ENCODE measurements at regions not wholly inside any gene's neighbourhood (a gene's known extent, or its start where the extent isn't known, plus 50 kb on each side); places are given as distances from the start of the nearest gene placed in this dataset.

- no peak for DNase-seq (ENCODE audit: low spot score)
Observed at GRCh38 chr20:11780765-11781369, 136.8 kb upstream of the BTBD3 start.

GRCh38 chr20:11783102-11783850 is 134.4 kb upstream of the BTBD3 start:
- DNase-seq (ENCODE audit: low spot score), result no peak

GRCh38 chr20:11785885-11786507 is 131.7 kb upstream of the BTBD3 start:
- DNase-seq (ENCODE audit: low spot score), result no peak

- DNase-seq (ENCODE audit: low spot score), result no peak
Observed at GRCh38 chr20:11790046-11790445, 127.6 kb upstream of the BTBD3 start.

GRCh38 chr20:11791316-11791715 is 126.4 kb upstream of the BTBD3 start:
- no peak for DNase-seq (ENCODE audit: low spot score)

- DNase-seq (ENCODE audit: low spot score), result no peak
Observed at GRCh38 chr20:11791835-11792567, 125.7 kb upstream of the BTBD3 start.

- DNase-seq (ENCODE audit: low spot score), result no peak
Observed at GRCh38 chr20:11792568-11792953, 125.1 kb upstream of the BTBD3 start.

GRCh38 chr20:11794525-11794924 is 123.2 kb upstream of the BTBD3 start:
- DNase-seq (ENCODE audit: low spot score), result no peak

- DNase-seq (ENCODE audit: low spot score), result no peak
Observed at GRCh38 chr20:11795071-11795615, 122.5 kb upstream of the BTBD3 start.

- DNase-seq (ENCODE audit: low spot score), result no peak
Observed at GRCh38 chr20:11796026-11796425, 121.7 kb upstream of the BTBD3 start.

GRCh38 chr20:11797156-11797555 is 120.5 kb upstream of the BTBD3 start:
- DNase-seq (ENCODE audit: low spot score), result no peak

GRCh38 chr20:11799281-11799684 is 118.4 kb upstream of the BTBD3 start:
- DNase-seq (ENCODE audit: low spot score), result no peak

GRCh38 chr20:11807054-11808048 is 110.3 kb upstream of the BTBD3 start:
- DNase-seq (ENCODE audit: low spot score), result no peak

GRCh38 chr20:11808841-11809240 is 108.9 kb upstream of the BTBD3 start:
- no peak for DNase-seq (ENCODE audit: low spot score)

GRCh38 chr20:11810311-11811083 is 107.2 kb upstream of the BTBD3 start:
- DNase-seq (ENCODE audit: low spot score), result no peak

GRCh38 chr20:11813106-11813890 is 104.4 kb upstream of the BTBD3 start:
- DNase-seq (ENCODE audit: low spot score), result no peak

GRCh38 chr20:11814267-11814666 is 103.4 kb upstream of the BTBD3 start:
- no peak for DNase-seq (ENCODE audit: low spot score)

GRCh38 chr20:11820838-11821237 is 96.9 kb upstream of the BTBD3 start:
- no peak for DNase-seq (ENCODE audit: low spot score)

- no peak for DNase-seq (ENCODE audit: low spot score)
Observed at GRCh38 chr20:11822540-11822794, 95.2 kb upstream of the BTBD3 start.

- no peak for DNase-seq (ENCODE audit: low spot score)
Observed at GRCh38 chr20:11826334-11826733, 91.4 kb upstream of the BTBD3 start.

Measured in HuH-7 (cell line).